ENCODE measurements at regions not wholly inside any gene's neighbourhood (a gene's known extent, or its start where the extent isn't known, plus 50 kb on each side); places are given as distances from the start of the nearest gene placed in this dataset.

DNA sequence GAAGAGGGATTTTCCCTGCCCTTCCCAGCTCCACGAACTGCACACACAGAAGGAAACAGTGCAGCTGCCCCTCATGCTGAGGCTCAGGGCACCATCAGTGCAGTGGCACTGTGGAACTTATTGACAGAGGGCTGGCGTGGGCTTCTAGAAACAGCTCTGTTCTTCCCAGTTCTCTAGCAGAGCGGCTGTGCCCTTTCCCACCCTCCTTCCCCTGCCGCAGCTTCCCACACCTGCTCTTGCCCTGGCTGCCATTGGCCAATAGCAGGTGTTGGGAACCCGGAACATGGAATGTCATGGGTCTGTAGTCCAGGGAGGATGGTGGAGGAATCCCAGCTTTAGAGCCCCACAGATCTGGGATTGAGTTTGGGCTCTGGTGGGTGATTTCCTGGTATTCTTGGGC lies 343.8 kb downstream of the RPS6KC1 start:
- intact Hi-C loops (cut with DNase I) = no loop called here
- H3K4me1 ChIP-seq = no peaks in the 10 kb centered on the region
- H3K9me3 ChIP-seq = no peaks in the 10 kb centered on the region
- no peak for TF ChIP-seq CTCF (IDR thresholded peaks at IDR 0.05)
- H3K27ac ChIP-seq = no peak overlapping the region
- H3K27me3 ChIP-seq (ENCODE audit: insufficient read depth in 3 of 3, low read length in 2 of 3) = no peaks in the 10 kb centered on the region
- H3K36me3 ChIP-seq (ENCODE audit: insufficient read depth in 1 of 2, low read depth in 1 of 2) = no peaks in the 10 kb centered on the region
- WGBS, 3 donors = 55 to 65% (median 59%) methylated on average over 5 of the region's 5 CpGs
- H3K4me3 ChIP-seq = no peak overlapping the region
- DNase-seq = no peak
- no peak for ATAC-seq

GRCh38 chr1:213397638-213398037 lies 346.6 kb downstream of the RPS6KC1 start:
- 38 to 51% (median 38%) methylated on average over 7 of the region's 7 CpGs for WGBS, 3 donors
- H3K4me3 ChIP-seq = no peak overlapping the region
- H3K27ac ChIP-seq = no peak overlapping the region
- ATAC-seq (peak in 3 of 4 donors; percentile 56 to 71 (median 58)), DNase-seq (no peak)
- TF ChIP-seq CTCF (IDR thresholded peaks at IDR 0.05) = no peak
- H3K4me1 ChIP-seq = no peaks in the 10 kb centered on the region
- no peaks in the 10 kb centered on the region for H3K9me3 ChIP-seq
- no peaks in the 10 kb centered on the region for H3K36me3 ChIP-seq (ENCODE audit: insufficient read depth in 1 of 2, low read depth in 1 of 2)
- no peaks in the 10 kb centered on the region for H3K27me3 ChIP-seq (ENCODE audit: insufficient read depth in 3 of 3, low read length in 2 of 3)
- intact Hi-C loops (cut with DNase I) = no loop called here

DNA sequence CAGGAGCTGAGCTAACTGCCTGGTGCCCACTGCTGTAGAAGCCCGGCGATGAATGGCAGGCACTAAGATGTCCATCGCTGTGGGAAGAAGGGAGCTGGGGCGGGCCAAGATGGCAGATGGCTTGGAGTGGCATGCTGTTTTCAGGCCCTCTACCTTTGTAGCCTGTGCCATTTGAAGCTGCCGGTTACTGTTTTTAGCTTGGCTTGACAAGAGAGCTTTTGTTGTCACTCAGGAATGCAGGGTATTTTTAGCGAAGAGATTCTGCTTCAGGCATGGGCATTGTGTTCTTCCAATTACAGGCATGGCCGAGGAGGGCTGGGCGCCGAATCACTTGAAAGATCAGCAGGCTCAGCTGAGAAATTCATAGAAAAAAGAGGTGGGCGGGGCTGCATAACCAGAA lies 348.7 kb downstream of the RPS6KC1 start:
- Histone ChIP-seq H3K27me3 (ENCODE audit: insufficient read depth in 3 of 3, low read length in 2 of 3) (no peaks in the 10 kb centered on the region), H3K4me1 (no peaks in the 10 kb centered on the region), H3K9me3 (no peaks in the 10 kb centered on the region), H3K27ac (no peak overlapping the region), H3K4me3 (no peak overlapping the region), H3K36me3 (ENCODE audit: insufficient read depth in 1 of 2, low read depth in 1 of 2) (no peaks in the 10 kb centered on the region)
- peak; percentile 79 to 94 (median 88) for ATAC-seq
- DNase-seq = no peak
- 36 to 49% (median 44%) methylated on average over 10 of the region's 10 CpGs for WGBS, 3 donors
- intact Hi-C loops (cut with DNase I) = no loop called here
- TF ChIP-seq CTCF (IDR thresholded peaks at IDR 0.05) = no peak

- Histone ChIP-seq H3K27me3 (ENCODE audit: insufficient read depth in 3 of 3, low read length in 2 of 3) (no peaks in the 10 kb centered on the region), H3K4me1 (no peaks in the 10 kb centered on the region), H3K27ac (no peak overlapping the region), H3K36me3 (ENCODE audit: insufficient read depth in 1 of 2, low read depth in 1 of 2) (no peaks in the 10 kb centered on the region), H3K4me3 (no peak overlapping the region), H3K9me3 (no peaks in the 10 kb centered on the region)
- DNase-seq (no peak), ATAC-seq (no peak)
- WGBS, 3 donors = 86 to 88% (median 88%) methylated on average over 5 of the region's 5 CpGs
- no peak for TF ChIP-seq CTCF (IDR thresholded peaks at IDR 0.05)
- intact Hi-C loops (cut with DNase I) = no loop called here
These were observed 358.2 kb downstream of the RPS6KC1 start for GRCh38 chr1:213409208-213409631.

DNA sequence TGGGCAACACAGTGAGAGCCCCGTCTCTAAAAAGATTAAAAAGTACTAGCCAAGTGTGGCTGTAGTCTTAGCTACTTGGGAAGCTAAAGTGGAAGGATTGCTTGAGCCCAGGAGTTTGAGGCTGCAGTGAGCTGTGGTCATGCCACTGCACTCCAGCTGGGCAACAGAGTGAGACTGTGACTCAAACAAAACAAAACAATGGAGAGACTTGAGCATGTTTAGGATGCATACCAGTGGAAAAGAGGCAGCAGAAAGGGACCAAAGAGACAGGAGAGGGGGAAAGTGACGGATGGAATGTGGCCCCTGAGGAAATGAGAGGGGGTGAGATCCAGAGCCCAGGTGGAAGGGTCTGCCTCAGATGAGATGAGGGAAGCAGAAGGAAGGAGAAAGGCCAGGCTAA lies 358.9 kb downstream of the RPS6KC1 start:
- Histone ChIP-seq H3K9me3 (no peaks in the 10 kb centered on the region), H3K4me3 (no peak overlapping the region), H3K27me3 (ENCODE audit: insufficient read depth in 3 of 3, low read length in 2 of 3) (no peaks in the 10 kb centered on the region), H3K27ac (no peak overlapping the region), H3K36me3 (ENCODE audit: insufficient read depth in 1 of 2, low read depth in 1 of 2) (no peaks in the 10 kb centered on the region), H3K4me1 (no peaks in the 10 kb centered on the region)
- 85 to 88% (median 85%) methylated on average over 2 of the region's 2 CpGs for WGBS, 3 donors
- ATAC-seq = no peak
- TF ChIP-seq CTCF (IDR thresholded peaks at IDR 0.05) = no peak
- no peak for DNase-seq
- intact Hi-C loops (cut with DNase I) = no loop called here

Measured in psoas muscle (tissue), 7 donors.